K562 (cell line): ENCODE measurements at regions not wholly inside any gene's neighbourhood (a gene's known extent, or its start where the extent isn't known, plus 50 kb on each side); places are given as distances from the start of the nearest gene placed in this dataset.

Source experiments
- ATAC-seq: fragments of 200-7000 bp; cut with Tn5 transposase; 3 replicates; pipeline ENCODE4 v1.9.1; 2020; ENCODE audit warnings: moderate library complexity
- BruUV-seq: library from RNA; stranded (reverse); fragments of 400-500 nt; replicated peaks from 2 replicates; lab custom pipeline; 2021; lab: Mats Ljungman, UMichigan
- CTCF ChIA-PET: fragments of 300-600 bp; formaldehyde crosslinking; extraction: SDS; loops from one replicate; lab custom pipeline; 2021; ENCODE audit warnings: low intra/inter-chr PET ratio; lab: Yijun Ruan, JAX
- POLR2A ChIA-PET: fragments of 300-600, 350-650 bp; sonication (Branson Sonifier 250); formaldehyde crosslinking; extraction: SDS; loops from one replicate; lab custom pipeline; 2021; ENCODE audit warnings: antibody characterized with exemption, inconsistent platforms; lab: Yijun Ruan, JAX
- DNase-seq, 4 experiments: peaks; one replicate each; pipeline versions ENCODE4 v3.0.0 to v3.0.0-alpha.2; 2011 to 2018; ENCODE audit warnings: low spot score in 3 of 4, mixed read lengths in 3 of 4; ENCODE audit errors: extremely low read depth in 1 of 4
- FAIRE-seq: peaks from 2 replicates; lab custom pipeline; 2011; peaks lifted over from hg19 to GRCh38; lab: Jason Lieb, UNC
- H2AFZ ChIP-seq: 2 replicates; pipeline ENCODE4 v1.6.0; 2011; ENCODE audit warnings: low read depth, low read length, control low read depth, inconsistent platforms
- H3K27ac ChIP-seq: fragments of 200-600 bp; 3 replicates; pipeline ENCODE4 v1.8.0; 2011; ENCODE audit warnings: low read depth, mild to moderate bottlenecking, control low read depth, inconsistent platforms, low read length, moderate library complexity, mixed read lengths; ENCODE audit errors: extremely low read depth
- H3K27me3 ChIP-seq, 2 experiments: fragments of 300-600 bp in 1 of 2; 2 replicates in 1 of 2; 3 replicates in 1 of 2; pipeline versions ENCODE4 v1.6.0 to v1.8.0; 2011; ENCODE audit warnings: inconsistent platforms in 2 of 2, low read length in 2 of 2, mild to moderate bottlenecking in 1 of 2, mixed read lengths in 1 of 2, moderate library complexity in 1 of 2; ENCODE audit not compliant: control insufficient read depth in 2 of 2, insufficient read depth in 2 of 2
- H3K36me3 ChIP-seq: fragments of 300-600 bp; 3 replicates; pipeline ENCODE4 v1.8.0; 2011; ENCODE audit warnings: mild to moderate bottlenecking, low read length, inconsistent platforms; ENCODE audit not compliant: control insufficient read depth, insufficient read depth
- H3K4me1 ChIP-seq, 2 experiments: fragments of 200-600 bp in 1 of 2; replicated peaks in 1 of 2; 2 replicates in 1 of 2; 3 replicates in 1 of 2; pipeline versions ENCODE4 v1.5.1 to v1.8.0; 2011; ENCODE audit warnings: inconsistent platforms in 2 of 2, low read length in 2 of 2, mild to moderate bottlenecking in 1 of 2, mixed read lengths in 1 of 2, moderate library complexity in 1 of 2; ENCODE audit not compliant: control insufficient read depth in 2 of 2, insufficient read depth in 2 of 2
- H3K4me2 ChIP-seq: 2 replicates; pipeline ENCODE4 v1.6.1; 2011; ENCODE audit warnings: low read length, control low read depth, inconsistent platforms, mixed read lengths; ENCODE audit not compliant: insufficient read depth
- H3K4me3 ChIP-seq: fragments of 200-600 bp; sonication (generic), shearing (Covaris generic); 2 replicates; pipeline ENCODE4 v1.5.1; 2016; ENCODE audit warnings: control low read depth, inconsistent platforms
- H3K79me2 ChIP-seq: fragments of 200-600 bp; 3 replicates; pipeline ENCODE4 v1.8.0; 2011; ENCODE audit warnings: low read length, inconsistent platforms; ENCODE audit not compliant: control insufficient read depth, insufficient read depth
- H3K9ac ChIP-seq, 2 experiments: 2 replicates each; pipeline versions ENCODE4 v1.6.0 to v1.6.1; 2011; ENCODE audit warnings: low read depth in 2 of 2, low read length in 2 of 2, control low read depth in 1 of 2, inconsistent platforms in 1 of 2, mild to moderate bottlenecking in 1 of 2, mixed read lengths in 1 of 2; ENCODE audit not compliant: insufficient read depth in 1 of 2
- H3K9me1 ChIP-seq: one replicate; pipeline ENCODE4 v1.6.0; 2011; ENCODE audit warnings: inconsistent platforms, mild to moderate bottlenecking, low read length, moderate library complexity; ENCODE audit not compliant: control insufficient read depth, insufficient read depth
- H3K9me3 ChIP-seq: replicated peaks from 2 replicates; pipeline ENCODE4 v1.5.1; 2011; ENCODE audit warnings: low read depth, low read length, inconsistent platforms; ENCODE audit not compliant: control insufficient read depth, insufficient read depth
- H4K20me1 ChIP-seq: replicated peaks from 2 replicates; pipeline ENCODE4 v1.6.1; 2011; ENCODE audit warnings: low read length, inconsistent platforms, mixed read lengths; ENCODE audit not compliant: control insufficient read depth, insufficient read depth
- ATF7 ChIP-seq: fragments of 450-650 bp; IDR thresholded peaks from 2 replicates; pipeline ENCODE4 v1.7.1; 2014; ENCODE audit warnings: mild to moderate bottlenecking, moderate library complexity
- CSDE1 ChIP-seq, 2 experiments: fragments of 450-650 bp; IDR thresholded peaks; 2 replicates each; pipeline ENCODE4 v1.6.1; 2016; ENCODE audit warnings: mild to moderate bottlenecking in 1 of 2
- ERF ChIP-seq: fragments of 450-650 bp; formaldehyde crosslinking; IDR thresholded peaks from 2 replicates; pipeline ENCODE4 v1.4.0; 2020; ENCODE audit warnings: mild to moderate bottlenecking, mixed read lengths
- HOMEZ ChIP-seq: fragments of 250-450 bp; sonication (Bioruptor Pico); IDR thresholded peaks from 2 replicates; pipeline ENCODE4 v1.4.0; 2020; ENCODE audit warnings: mild to moderate bottlenecking, moderate library complexity
- MIER1 ChIP-seq: fragments of 450-650 bp; IDR thresholded peaks from 2 replicates; pipeline ENCODE4 v1.6.1; 2016; ENCODE audit warnings: antibody characterized with exemption, mild to moderate bottlenecking, low read depth
- POLR2G ChIP-seq: fragments of 200-400 bp; formaldehyde crosslinking; IDR thresholded peaks from 2 replicates; pipeline ENCODE4 v1.6.1; 2017; ENCODE audit warnings: low read depth, mild to moderate bottlenecking, antibody characterized with exemption, low read length, moderate library complexity
- PURB ChIP-seq: sonication (generic); formaldehyde crosslinking; IDR thresholded peaks from 2 replicates; pipeline ENCODE4 v1.9.0; 2021; ENCODE audit warnings: low read depth, mild to moderate bottlenecking, missing genetic modification reagents
- ZFX ChIP-seq: sonication (generic); formaldehyde crosslinking; IDR thresholded peaks from 2 replicates; pipeline ENCODE4 v1.8.0; 2022; ENCODE audit warnings: mild to moderate bottlenecking, missing genetic modification reagents, moderate library complexity
- ZNF133 ChIP-seq: fragments of 250-450 bp; sonication (Bioruptor Pico); IDR thresholded peaks from 2 replicates; pipeline ENCODE4 v1.4.0; 2020; ENCODE audit warnings: mild to moderate bottlenecking
- WGBS: fragments of 100-300 bp; shearing (Covaris generic); methylation state at CpG from one replicate; pipeline ENCODE4 v1.1.6; 2016; ENCODE audit warnings: low coverage, mixed read lengths; ENCODE audit not compliant: insufficient coverage; ENCODE audit errors: missing lambda C conversion rate; 5-methylcytosine and 5-hydroxymethylcytosine counted together
- in situ Hi-C: fragments of 300-500 bp; cut with MboI; formaldehyde crosslinking; loops from 4 replicates; pipeline ENCODE4 v1.15.0; 2018; ENCODE audit warnings: inconsistent platforms, mixed read lengths
- intact Hi-C: fragments of 100-400 bp; cut with micrococcal nuclease; formaldehyde crosslinking; loops from 2 replicates; pipeline ENCODE4 v1.14.2; 2022
- TF ChIP-seq, protein P1 (sequence below): sonication (generic); formaldehyde crosslinking; IDR thresholded peaks from 2 replicates; pipeline ENCODE4 v1.8.0; 2022; ENCODE audit warnings: mild to moderate bottlenecking, missing genetic modification reagents

DNA sequence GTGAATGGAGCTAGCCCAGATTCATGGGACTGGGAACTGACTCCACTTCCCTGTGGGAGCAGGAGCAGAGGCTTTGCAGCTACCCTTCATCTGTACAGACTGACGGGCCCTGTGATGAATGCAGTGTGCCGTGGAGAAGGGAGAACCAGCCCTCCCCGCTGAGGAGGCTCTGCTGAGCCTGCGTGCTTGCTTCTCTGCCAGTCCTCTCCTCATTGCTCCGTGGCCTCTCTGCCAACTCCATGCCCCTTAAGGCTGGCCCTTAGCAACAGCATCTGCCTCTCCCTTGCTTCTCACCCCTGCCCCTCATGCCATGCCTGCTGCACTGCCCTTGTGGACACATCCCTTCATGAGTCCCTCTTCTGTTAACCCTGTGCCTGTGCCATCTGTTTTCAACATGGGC is 53.6 kb downstream of the GADD45G start:
- H3K27me3 ChIP-seq, result peaks cover 3 to 45% of the 10 kb centered on the region in 2 experiments; a peak in 3 of 5 replicates
- H3K4me1 ChIP-seq, result no peaks in the 10 kb centered on the region; a peak in 1 of 5 replicates
- ChIA-PET POLR2A (no interaction called here), CTCF (no interaction called here)
- intact Hi-C loops (no loop called here), in situ Hi-C loops (no loop called here)
- no peak overlapping the region for H3K4me2 ChIP-seq
- no peak for ATAC-seq
- no peaks in the 10 kb centered on the region for H4K20me1 ChIP-seq
- no peak for FAIRE-seq
- H3K79me2 ChIP-seq, result no peaks in the 10 kb centered on the region
- no TSS peak for BruUV-seq
- H2AFZ ChIP-seq, result no peak overlapping the region
- H3K9ac ChIP-seq, result no peak overlapping the region
- no peak for TF ChIP-seq POLR2G
- TF ChIP-seq ZFX (CRISPR knock-in tag), result no peak
- no peak for TF ChIP-seq HOMEZ (CRISPR knock-in tag)
- no peak for TF ChIP-seq CSDE1 (IDR thresholded peaks at IDR 0.05)
- TF ChIP-seq ATF7, result no peak
- TF ChIP-seq, protein P1, sequence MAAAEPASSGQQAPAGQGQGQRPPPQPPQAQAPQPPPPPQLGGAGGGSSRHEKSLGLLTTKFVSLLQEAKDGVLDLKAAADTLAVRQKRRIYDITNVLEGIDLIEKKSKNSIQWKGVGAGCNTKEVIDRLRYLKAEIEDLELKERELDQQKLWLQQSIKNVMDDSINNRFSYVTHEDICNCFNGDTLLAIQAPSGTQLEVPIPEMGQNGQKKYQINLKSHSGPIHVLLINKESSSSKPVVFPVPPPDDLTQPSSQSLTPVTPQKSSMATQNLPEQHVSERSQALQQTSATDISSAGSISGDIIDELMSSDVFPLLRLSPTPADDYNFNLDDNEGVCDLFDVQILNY, result no peak
- no peak for TF ChIP-seq ERF (CRISPR knock-in tag)
- no peak for TF ChIP-seq MIER1
- TF ChIP-seq ZNF133 (CRISPR knock-in tag), result no peak
- no peak for TF ChIP-seq PURB (CRISPR knock-in tag)
- 0% methylated on average over 4 of the region's 5 CpGs for WGBS
- no peaks in the 10 kb centered on the region for H3K36me3 ChIP-seq
- H3K27ac ChIP-seq, result no peak overlapping the region
- no peak for DNase-seq
- H3K4me3 ChIP-seq, result no peak overlapping the region
- peaks cover 2% of the 10 kb centered on the region for H3K9me1 ChIP-seq
- H3K9me3 ChIP-seq, result no peaks in the 10 kb centered on the region
